Smooth muscle cell (in vitro differentiated cells): ENCODE measurements at regions not wholly inside any gene's neighbourhood (a gene's known extent, or its start where the extent isn't known, plus 50 kb on each side); places are given as distances from the start of the nearest gene placed in this dataset.
"Not testable (repeated sequence)": the region's sequence is repeated elsewhere in the genome, so short reads cannot be mapped to it uniquely, and the experiment has no call there.

Source experiments
- DNase-seq: peaks from one replicate; lab custom pipeline; 2025; ENCODE audit not compliant: unreplicated experiment; lab: John Stamatoyannopoulos, UW
- H2AFZ ChIP-seq: fragments of 200-600 bp; sonication (generic); 2 replicates; pipeline ENCODE4 v1.6.0; 2016; ENCODE audit warnings: antibody characterized with exemption, low read depth, mild to moderate bottlenecking
- H3F3A ChIP-seq: fragments of 200-600 bp; sonication (generic); 2 replicates; pipeline ENCODE4 v1.6.0; 2017; ENCODE audit warnings: antibody characterized with exemption, low read depth
- H3K27ac ChIP-seq: fragments of 200-600 bp; sonication (generic); 2 replicates; pipeline ENCODE4 v1.5.1; 2016; ENCODE audit warnings: low read depth, mild to moderate bottlenecking
- H3K27me3 ChIP-seq: fragments of 200-600 bp; sonication (generic); 2 replicates; pipeline ENCODE4 v1.6.1; 2016; ENCODE audit warnings: low read depth, mild to moderate bottlenecking
- H3K36me3 ChIP-seq: fragments of 200-600 bp; sonication (generic); 2 replicates; pipeline ENCODE4 v1.5.1; 2016; ENCODE audit warnings: low read depth
- H3K4me1 ChIP-seq: fragments of 200-600 bp; sonication (generic); 2 replicates; pipeline ENCODE4 v1.5.1; 2016; ENCODE audit warnings: low read depth
- H3K4me2 ChIP-seq: fragments of 200-600 bp; sonication (generic); 2 replicates; pipeline ENCODE4 v1.6.0; 2016; ENCODE audit warnings: mild to moderate bottlenecking
- H3K4me3 ChIP-seq: fragments of 200-600 bp; sonication (generic); 2 replicates; pipeline ENCODE4 v1.5.1; 2016; ENCODE audit warnings: mild to moderate bottlenecking
- H3K79me2 ChIP-seq: fragments of 200-600 bp; sonication (generic); 2 replicates; pipeline ENCODE4 v1.6.0; 2016; ENCODE audit warnings: low read depth, mild to moderate bottlenecking
- H3K9ac ChIP-seq: fragments of 200-600 bp; sonication (generic); 2 replicates; pipeline ENCODE4 v1.6.0; 2016; ENCODE audit warnings: low read depth
- H3K9me3 ChIP-seq: fragments of 200-600 bp; sonication (generic); replicated peaks from 2 replicates; pipeline ENCODE4 v1.5.1; 2016; ENCODE audit warnings: low read depth
- H4K20me1 ChIP-seq: fragments of 200-600 bp; sonication (generic); 2 replicates; pipeline ENCODE4 v1.6.0; 2016; ENCODE audit warnings: low read depth
- CTCF ChIP-seq: fragments of 200-600 bp; sonication (generic); IDR thresholded peaks from 2 replicates; pipeline ENCODE4 v1.5.1; 2017; ENCODE audit warnings: borderline replicate concordance, mild to moderate bottlenecking, antibody characterized with exemption; ENCODE audit not compliant: insufficient read depth, poor library complexity, severe bottlenecking
- WGBS: methylation state at CpG from one replicate; pipeline ENCODE4 v1.1.7; 2016; ENCODE audit warnings: low lambda C conversion rate; 5-methylcytosine and 5-hydroxymethylcytosine counted together

GRCh38 chr1:30219675-30220074, 503.7 kb downstream of the MATN1 start:
- Histone ChIP-seq H3K4me3 (no peak overlapping the region), H3F3A (no peaks in the 10 kb centered on the region), H3K27me3 (peaks cover 7% of the 10 kb centered on the region), H2AFZ (no peak overlapping the region), H3K79me2 (no peaks in the 10 kb centered on the region), H3K9me3 (no peaks in the 10 kb centered on the region), H3K4me1 (no peaks in the 10 kb centered on the region), H3K4me2 (no peak overlapping the region), H3K9ac (no peak overlapping the region), H4K20me1 (no peaks in the 10 kb centered on the region), H3K27ac (no peak overlapping the region), H3K36me3 (no peaks in the 10 kb centered on the region)
- TF ChIP-seq CTCF, result no peak
- DNase-seq, result no peak
- 71% methylated on average over 4 of the region's 4 CpGs for WGBS

GRCh38 chr1:30218438-30218837, 504.9 kb downstream of the MATN1 start:
- WGBS, result 74% methylated on average over 2 of the region's 2 CpGs
- Histone ChIP-seq H3K4me1 (no peaks in the 10 kb centered on the region), H3K79me2 (no peaks in the 10 kb centered on the region), H3K27ac (no peak overlapping the region), H3K36me3 (no peaks in the 10 kb centered on the region), H4K20me1 (no peaks in the 10 kb centered on the region), H3K9ac (no peak overlapping the region), H2AFZ (no peak overlapping the region), H3K27me3 (peaks cover 7% of the 10 kb centered on the region), H3K9me3 (no peaks in the 10 kb centered on the region), H3K4me3 (no peak overlapping the region), H3F3A (no peaks in the 10 kb centered on the region), H3K4me2 (no peak overlapping the region)
- no peak for TF ChIP-seq CTCF
- DNase-seq, result no peak

- Histone ChIP-seq H3K27ac (no peak overlapping the region), H4K20me1 (no peaks in the 10 kb centered on the region), H3K27me3 (peaks cover 7% of the 10 kb centered on the region), H3K79me2 (no peaks in the 10 kb centered on the region), H3K4me2 (no peak overlapping the region), H3K36me3 (no peaks in the 10 kb centered on the region), H3K4me1 (no peaks in the 10 kb centered on the region), H3F3A (no peaks in the 10 kb centered on the region), H3K9ac (no peak overlapping the region), H2AFZ (no peak overlapping the region), H3K9me3 (no peaks in the 10 kb centered on the region), H3K4me3 (no peak overlapping the region)
- WGBS, result 96% methylated on average over 7 of the region's 7 CpGs
- DNase-seq, result no peak
- TF ChIP-seq CTCF, result no peak
Observed at GRCh38 chr1:30216602-30217001, 506.8 kb downstream of the MATN1 start.

GRCh38 chr1:30213936-30214335, 509.4 kb downstream of the MATN1 start:
- Histone ChIP-seq H3K9me3 (no peaks in the 10 kb centered on the region), H3K36me3 (no peaks in the 10 kb centered on the region), H4K20me1 (no peaks in the 10 kb centered on the region), H3K4me3 (no peak overlapping the region), H3F3A (no peaks in the 10 kb centered on the region), H3K79me2 (no peaks in the 10 kb centered on the region), H3K27me3 (peaks cover 11% of the 10 kb centered on the region), H3K9ac (no peak overlapping the region), H2AFZ (no peak overlapping the region), H3K4me1 (no peaks in the 10 kb centered on the region), H3K27ac (no peak overlapping the region), H3K4me2 (no peak overlapping the region)
- no peak for DNase-seq
- 83% methylated on average over 7 of the region's 7 CpGs for WGBS
- no peak for TF ChIP-seq CTCF

GRCh38 chr1:30207962-30208361, 515.4 kb downstream of the MATN1 start:
- not testable (repeated sequence) for H3K27me3 ChIP-seq, H3K4me1 ChIP-seq, H3K27ac ChIP-seq, H3K9me3 ChIP-seq, H3K79me2 ChIP-seq, DNase-seq, H3K9ac ChIP-seq, H3K36me3 ChIP-seq, H3F3A ChIP-seq, H3K4me3 ChIP-seq, H3K4me2 ChIP-seq, H4K20me1 ChIP-seq, H2AFZ ChIP-seq
- 80% methylated on average over 1 of the region's 1 CpG for WGBS

GRCh38 chr1:30206631-30207030, 516.8 kb downstream of the MATN1 start:
- not testable (repeated sequence) for H3K4me3 ChIP-seq, H3K9me3 ChIP-seq, H3K79me2 ChIP-seq, H3K27ac ChIP-seq, H3K4me1 ChIP-seq, H3K36me3 ChIP-seq, DNase-seq, H3K27me3 ChIP-seq, H2AFZ ChIP-seq, H3F3A ChIP-seq, H3K4me2 ChIP-seq, H3K9ac ChIP-seq, H4K20me1 ChIP-seq
- WGBS, result 97% methylated on average over 5 of the region's 5 CpGs
